SJCRH30 (cell line): ENCODE measurements at regions not wholly inside any gene's neighbourhood (a gene's known extent, or its start where the extent isn't known, plus 50 kb on each side); places are given as distances from the start of the nearest gene placed in this dataset.
A peak's percentile ranks its signal among the peaks of the same experiment; 100 is the strongest.

Source experiments
- DNase-seq, 2 experiments: peaks; one replicate each; pipeline ENCODE4 v3.0.0-alpha.2; 2015 to 2020
- H3K27ac ChIP-seq: fragments of 250-450 bp; sonication (Bioruptor Pico); 2 replicates; pipeline ENCODE4 v1.5.1; 2020; ENCODE audit warnings: mild to moderate bottlenecking, moderate library complexity
- H3K27me3 ChIP-seq: fragments of 250-450 bp; sonication (Bioruptor Pico); 2 replicates; pipeline ENCODE4 v1.5.1; 2020; ENCODE audit warnings: mild to moderate bottlenecking, moderate library complexity
- H3K36me3 ChIP-seq: fragments of 250-450 bp; sonication (Bioruptor Pico); 2 replicates; pipeline ENCODE4 v1.5.1; 2020; ENCODE audit warnings: mild to moderate bottlenecking, moderate library complexity
- H3K4me1 ChIP-seq: fragments of 250-450 bp; sonication (Bioruptor Pico); 2 replicates; pipeline ENCODE4 v1.5.1; 2020; ENCODE audit warnings: mild to moderate bottlenecking, moderate library complexity
- H3K4me3 ChIP-seq: fragments of 250-450 bp; sonication (Bioruptor Pico); 2 replicates; pipeline ENCODE4 v1.5.1; 2020; ENCODE audit warnings: mild to moderate bottlenecking, moderate library complexity
- H3K9me3 ChIP-seq: fragments of 250-450 bp; sonication (Bioruptor Pico); replicated peaks from 2 replicates; pipeline ENCODE4 v1.5.1; 2020; ENCODE audit warnings: mild to moderate bottlenecking, moderate library complexity

GRCh38 chr13:105984236-105984635 is 551.2 kb downstream of the EFNB2 start:
- no peak for DNase-seq
- Histone ChIP-seq H3K9me3 (no peaks in the 10 kb centered on the region), H3K4me1 (peaks cover 15% of the 10 kb centered on the region), H3K27ac (no peak overlapping the region), H3K4me3 (no peak overlapping the region), H3K36me3 (no peaks in the 10 kb centered on the region), H3K27me3 (no peaks in the 10 kb centered on the region; the same call in 1 of the 2 replicates)

- Histone ChIP-seq H3K4me1 (peaks cover 15% of the 10 kb centered on the region), H3K36me3 (no peaks in the 10 kb centered on the region), H3K27ac (no peak overlapping the region), H3K4me3 (no peak overlapping the region), H3K9me3 (no peaks in the 10 kb centered on the region), H3K27me3 (no peaks in the 10 kb centered on the region; the same call in 1 of the 2 replicates)
- no peak for DNase-seq
Measured at GRCh38 chr13:105982219-105982930, 553.1 kb downstream of the EFNB2 start.

GRCh38 chr13:105979131-105980011 is 556.1 kb downstream of the EFNB2 start:
- Histone ChIP-seq H3K27me3 (no peaks in the 10 kb centered on the region), H3K9me3 (no peaks in the 10 kb centered on the region)

GRCh38 chr13:105974380-105974779 is 561.1 kb downstream of the EFNB2 start:
- H3K4me3 ChIP-seq: no peak overlapping the region
- H3K4me1 ChIP-seq: peaks cover 12% of the 10 kb centered on the region
- H3K27ac ChIP-seq: no peak overlapping the region
- no peaks in the 10 kb centered on the region for H3K36me3 ChIP-seq
- no peaks in the 10 kb centered on the region for H3K9me3 ChIP-seq
- no peaks in the 10 kb centered on the region for H3K27me3 ChIP-seq
- DNase-seq: no peak

More at GRCh38 chr13:105979131-105980011, 556.1 kb downstream of the EFNB2 start:
- H3K4me3 ChIP-seq: no peak overlapping the region
- peaks cover 15% of the 10 kb centered on the region for H3K4me1 ChIP-seq
- no peaks in the 10 kb centered on the region for H3K36me3 ChIP-seq
- DNase-seq: peak in 1 of 2 experiments; percentile 28
- no peak overlapping the region for H3K27ac ChIP-seq

GRCh38 chr13:105972811-105973590 is 562.5 kb downstream of the EFNB2 start:
- DNase-seq: no peak
- Histone ChIP-seq H3K4me1 (peaks cover 12% of the 10 kb centered on the region), H3K27me3 (no peaks in the 10 kb centered on the region), H3K36me3 (no peaks in the 10 kb centered on the region), H3K9me3 (no peaks in the 10 kb centered on the region), H3K27ac (no peak overlapping the region), H3K4me3 (no peak overlapping the region)

- H3K4me3 ChIP-seq: no peak overlapping the region
- no peak overlapping the region for H3K27ac ChIP-seq
- H3K4me1 ChIP-seq: peaks cover 12% of the 10 kb centered on the region
Measured at GRCh38 chr13:105972306-105972721, 563.1 kb downstream of the EFNB2 start.

GRCh38 chr13:105971738-105972137 is 563.7 kb downstream of the EFNB2 start:
- Histone ChIP-seq H3K4me3 (no peak overlapping the region), H3K27ac (peak overlapping the region; percentile 42; the same call in 1 of the 2 replicates), H3K27me3 (no peaks in the 10 kb centered on the region), H3K4me1 (peaks cover 12% of the 10 kb centered on the region), H3K9me3 (no peaks in the 10 kb centered on the region), H3K36me3 (no peaks in the 10 kb centered on the region)
- DNase-seq: no peak

More at GRCh38 chr13:105972306-105972721, 563.1 kb downstream of the EFNB2 start:
- DNase-seq: no peak
- no peaks in the 10 kb centered on the region for H3K36me3 ChIP-seq
- no peaks in the 10 kb centered on the region for H3K9me3 ChIP-seq
- H3K27me3 ChIP-seq: no peaks in the 10 kb centered on the region

- Histone ChIP-seq H3K36me3 (no peaks in the 10 kb centered on the region), H3K9me3 (no peaks in the 10 kb centered on the region), H3K27ac (peak overlapping the region; percentile 42; the same call in 1 of the 2 replicates), H3K27me3 (no peaks in the 10 kb centered on the region), H3K4me3 (no peak overlapping the region), H3K4me1 (peaks cover 12% of the 10 kb centered on the region)
- DNase-seq: peak; percentile 42 to 57
Measured at GRCh38 chr13:105971312-105971711, 564.1 kb downstream of the EFNB2 start.

- Histone ChIP-seq H3K9me3 (no peaks in the 10 kb centered on the region), H3K27me3 (no peaks in the 10 kb centered on the region), H3K4me3 (no peak overlapping the region), H3K27ac (no peak overlapping the region), H3K36me3 (no peaks in the 10 kb centered on the region), H3K4me1 (peaks cover 18% of the 10 kb centered on the region)
- DNase-seq: no peak
Measured at GRCh38 chr13:105969761-105970160, 565.7 kb downstream of the EFNB2 start.

- peaks cover 6% of the 10 kb centered on the region; the same call in 1 of the 2 replicates for H3K4me1 ChIP-seq
- no peaks in the 10 kb centered on the region for H3K9me3 ChIP-seq
- no peak overlapping the region for H3K27ac ChIP-seq
- H3K36me3 ChIP-seq: no peaks in the 10 kb centered on the region
- no peak overlapping the region for H3K4me3 ChIP-seq
- DNase-seq: no peak
- H3K27me3 ChIP-seq: no peaks in the 10 kb centered on the region
Measured at GRCh38 chr13:105965910-105966309, 569.6 kb downstream of the EFNB2 start.

GRCh38 chr13:105962080-105962479 is 573.4 kb downstream of the EFNB2 start:
- no peak overlapping the region for H3K27ac ChIP-seq
- no peaks in the 10 kb centered on the region for H3K36me3 ChIP-seq
- H3K4me3 ChIP-seq: no peak overlapping the region
- no peaks in the 10 kb centered on the region for H3K27me3 ChIP-seq
- H3K9me3 ChIP-seq: no peaks in the 10 kb centered on the region
- no peak for DNase-seq
- H3K4me1 ChIP-seq: peaks cover 6% of the 10 kb centered on the region; the same call in 1 of the 2 replicates

- no peaks in the 10 kb centered on the region for H3K36me3 ChIP-seq
- H3K9me3 ChIP-seq: no peaks in the 10 kb centered on the region
- DNase-seq: no peak
- H3K4me3 ChIP-seq: no peak overlapping the region
- H3K4me1 ChIP-seq: peaks cover 6% of the 10 kb centered on the region; the same call in 1 of the 2 replicates
- no peak overlapping the region for H3K27ac ChIP-seq
- H3K27me3 ChIP-seq: no peaks in the 10 kb centered on the region
Measured at GRCh38 chr13:105961438-105961837, 574.0 kb downstream of the EFNB2 start.

- H3K36me3 ChIP-seq: no peaks in the 10 kb centered on the region
- no peak overlapping the region for H3K4me3 ChIP-seq
- no peaks in the 10 kb centered on the region for H3K9me3 ChIP-seq
- DNase-seq: no peak
- H3K4me1 ChIP-seq: no peaks in the 10 kb centered on the region
- H3K27me3 ChIP-seq: no peaks in the 10 kb centered on the region
- no peak overlapping the region for H3K27ac ChIP-seq
Measured at GRCh38 chr13:105960326-105960725, 575.1 kb downstream of the EFNB2 start.

GRCh38 chr13:105959876-105960275 is 575.6 kb downstream of the EFNB2 start:
- Histone ChIP-seq H3K27ac (no peak overlapping the region), H3K4me1 (no peaks in the 10 kb centered on the region), H3K4me3 (no peak overlapping the region), H3K36me3 (no peaks in the 10 kb centered on the region), H3K9me3 (no peaks in the 10 kb centered on the region), H3K27me3 (no peaks in the 10 kb centered on the region)
- no peak for DNase-seq
